HG02870 (cell line): ENCODE measurements at regions not wholly inside any gene's neighbourhood (a gene's known extent, or its start where the extent isn't known, plus 50 kb on each side); places are given as distances from the start of the nearest gene placed in this dataset.
A peak's percentile ranks its signal among the peaks of the same experiment; 100 is the strongest.
"Not testable (repeated sequence)": the region's sequence is repeated elsewhere in the genome, so short reads cannot be mapped to it uniquely, and the experiment has no call there.

ENCODE experiments used
- ATAC-seq: cut with Tn5 transposase; IDR thresholded peaks from one replicate; pipeline ENCODE4 v1.9.1; 2021; ENCODE audit warnings: mild to moderate bottlenecking, moderate library complexity; ENCODE audit not compliant: unreplicated experiment

- peak; percentile 87 for ATAC-seq
Measured at GRCh38 chr2:16773080-16773713, 107.6 kb upstream of the CYRIA start.

DNA sequence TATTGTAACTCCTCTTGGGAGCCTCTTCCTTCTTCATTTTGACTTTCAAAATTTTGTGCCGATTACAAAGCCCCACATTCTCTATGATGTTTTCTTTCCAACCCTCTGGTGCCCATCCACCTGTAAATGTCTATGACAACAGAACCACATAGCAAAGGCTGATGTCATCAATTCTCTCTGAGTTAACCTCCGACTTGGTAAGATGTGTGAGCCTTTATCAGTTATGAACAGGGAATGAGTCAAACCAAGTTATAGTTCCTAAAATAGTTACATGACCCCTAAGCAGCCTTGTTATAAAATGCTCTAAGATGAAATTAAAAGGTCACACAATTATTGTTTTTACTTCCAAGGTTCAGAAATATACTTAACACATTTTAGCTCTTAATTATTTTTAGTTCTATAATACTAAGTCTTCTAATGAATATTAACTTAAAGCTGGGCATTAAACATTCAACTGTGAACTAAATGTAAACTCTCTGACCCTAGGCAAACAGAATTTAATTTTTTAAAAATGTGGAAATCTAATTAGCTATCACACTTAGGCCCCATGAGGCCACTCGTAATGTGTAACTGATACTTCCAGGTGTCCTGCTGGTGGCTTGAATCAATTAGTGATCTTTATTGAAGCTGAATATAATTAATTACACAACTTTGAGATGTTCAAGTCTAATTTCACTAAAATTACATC lies 102.3 kb upstream of the CYRIA start:
- no peak for ATAC-seq

DNA sequence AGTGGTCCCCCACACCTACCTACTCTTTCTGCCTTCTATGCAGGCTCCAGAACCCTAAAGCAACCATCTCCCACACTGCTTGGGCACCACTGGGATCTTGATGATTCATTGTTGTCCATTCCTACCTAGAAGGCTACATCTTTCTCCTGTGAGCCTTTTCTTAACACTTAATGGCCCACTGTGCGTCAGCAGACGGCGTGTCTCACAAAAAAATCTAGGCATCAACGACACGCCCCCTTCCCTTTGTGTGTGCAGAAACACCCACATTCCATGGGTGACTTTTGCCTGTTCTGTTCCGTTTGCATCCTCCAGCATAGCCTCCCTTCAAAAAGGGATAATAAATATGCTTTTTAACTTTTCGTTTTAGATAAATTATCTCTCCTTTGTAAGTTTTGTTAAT lies 99.7 kb upstream of the CYRIA start:
- ATAC-seq: no peak

- no peak for ATAC-seq
Measured at GRCh38 chr2:16764487-16764886, 98.9 kb upstream of the CYRIA start.

DNA sequence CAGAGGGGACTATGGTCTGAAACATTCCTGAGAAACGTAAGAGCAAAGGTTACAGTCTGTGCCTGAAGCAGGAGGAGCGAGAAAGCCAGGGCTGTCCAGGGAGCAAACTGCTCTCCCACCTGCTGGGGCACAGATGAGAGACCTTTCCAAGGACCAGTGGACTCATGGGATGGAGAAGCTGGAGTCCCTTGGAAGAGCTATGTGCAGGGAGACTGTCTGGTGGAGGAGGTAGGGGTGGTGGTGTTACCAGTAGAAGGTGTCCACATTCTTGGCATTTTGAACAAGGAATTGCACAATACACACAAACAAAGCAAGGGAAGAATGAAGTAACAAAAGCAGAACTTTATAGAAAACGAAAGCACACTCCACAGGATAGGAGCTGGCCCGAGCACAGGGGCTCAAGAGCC lies 97.9 kb upstream of the CYRIA start:
- ATAC-seq: no peak

- ATAC-seq: no peak
Measured at GRCh38 chr2:16763056-16763455, 97.4 kb upstream of the CYRIA start.

DNA sequence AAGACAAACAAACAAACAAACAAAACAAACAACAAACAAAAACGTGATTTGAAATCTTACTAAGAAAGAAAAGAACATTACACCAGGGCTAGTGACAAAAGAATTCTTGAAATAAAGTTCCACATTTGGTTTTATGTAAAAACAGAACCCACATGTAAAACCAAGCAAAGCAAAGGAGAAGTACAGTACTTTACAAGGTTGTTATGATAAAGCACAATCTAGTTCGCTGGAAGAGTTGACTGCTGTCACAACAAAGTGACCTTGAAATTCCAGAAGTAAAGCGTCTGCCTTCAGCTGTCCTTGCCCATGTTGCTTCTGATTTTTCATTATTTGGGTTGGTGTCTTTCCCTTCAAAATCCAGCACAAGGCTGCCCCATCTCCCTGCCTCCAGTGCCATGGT lies 94.8 kb upstream of the CYRIA start:
- no peak for ATAC-seq

DNA sequence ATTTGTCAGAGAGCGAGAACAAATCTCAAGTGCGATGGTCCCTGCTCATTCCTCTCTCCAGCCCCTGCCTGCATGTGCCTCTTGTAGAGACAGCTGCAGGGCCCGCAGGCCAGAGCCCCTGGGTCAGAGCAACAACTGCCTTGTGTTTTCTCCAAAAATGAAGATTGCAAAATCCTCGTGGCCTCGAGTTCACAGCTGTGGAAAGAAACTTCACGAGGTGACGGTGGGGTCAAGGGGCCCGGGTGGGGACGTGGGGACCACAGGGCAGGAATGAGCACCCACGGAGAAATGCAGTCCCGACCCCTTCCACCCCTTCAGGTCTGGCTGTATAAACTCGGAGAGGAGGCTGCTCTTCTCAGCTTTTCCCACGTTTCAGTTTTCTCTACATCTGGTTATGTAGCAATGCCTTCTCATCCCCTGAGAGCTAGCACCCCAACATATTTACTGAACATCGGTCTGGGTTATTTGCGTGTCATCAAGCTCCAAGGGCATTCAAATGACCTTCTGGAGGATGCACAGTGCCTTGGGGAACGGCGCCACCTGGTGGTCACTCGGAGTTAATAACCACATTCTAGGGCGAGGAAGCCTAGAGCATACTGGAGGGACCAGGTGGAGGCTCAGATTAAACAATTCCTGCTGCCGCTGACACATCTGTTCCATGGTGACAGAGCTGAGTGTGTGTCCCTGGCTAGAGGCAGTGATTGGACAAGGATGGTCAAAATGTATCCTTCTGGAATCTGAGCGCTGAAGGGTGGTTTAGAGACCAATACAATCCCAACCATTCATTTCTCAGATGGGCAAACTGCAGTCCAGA lies 91.4 kb upstream of the CYRIA start:
- peak; percentile 98 for ATAC-seq

DNA sequence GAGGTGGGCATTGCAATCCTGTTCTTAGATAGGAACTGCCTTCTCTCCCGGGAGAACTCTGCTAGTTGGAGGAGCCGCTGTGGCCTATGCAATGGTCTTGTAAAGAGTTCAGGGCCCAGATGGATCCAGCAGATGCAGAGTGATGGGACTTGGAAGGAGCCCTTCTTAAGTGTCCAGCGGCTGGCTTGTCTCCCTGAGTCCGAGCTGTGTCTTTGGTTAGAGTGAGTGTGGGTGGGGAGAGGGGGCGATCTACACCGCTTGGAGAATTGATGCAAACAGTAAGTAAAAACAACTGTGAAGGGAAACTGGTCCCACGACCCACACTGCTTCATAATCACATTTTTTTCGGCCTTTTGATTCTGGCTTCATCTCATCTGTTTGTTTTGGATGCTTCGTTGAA lies 89.8 kb upstream of the CYRIA start:
- ATAC-seq: no peak

DNA sequence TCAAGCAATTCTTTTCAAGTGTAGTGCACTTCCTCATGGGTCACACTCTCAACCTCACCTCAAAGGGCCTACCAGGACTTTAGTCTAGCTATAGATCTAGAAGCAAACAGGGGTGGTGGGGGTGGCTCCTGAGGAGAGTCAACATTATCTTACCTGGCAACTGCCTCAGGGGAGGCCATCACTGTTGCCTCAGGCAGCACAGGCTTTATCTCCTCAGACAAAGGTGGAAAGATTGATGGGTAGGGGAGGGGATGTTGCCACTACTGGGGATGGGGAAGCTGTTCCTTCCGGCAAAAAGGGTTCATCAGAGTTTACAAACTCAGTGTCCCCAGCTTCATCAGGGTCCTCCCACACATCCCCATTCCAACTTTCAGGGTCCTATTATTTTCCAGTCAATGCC lies 87.4 kb upstream of the CYRIA start:
- ATAC-seq: not testable (repeated sequence)

DNA sequence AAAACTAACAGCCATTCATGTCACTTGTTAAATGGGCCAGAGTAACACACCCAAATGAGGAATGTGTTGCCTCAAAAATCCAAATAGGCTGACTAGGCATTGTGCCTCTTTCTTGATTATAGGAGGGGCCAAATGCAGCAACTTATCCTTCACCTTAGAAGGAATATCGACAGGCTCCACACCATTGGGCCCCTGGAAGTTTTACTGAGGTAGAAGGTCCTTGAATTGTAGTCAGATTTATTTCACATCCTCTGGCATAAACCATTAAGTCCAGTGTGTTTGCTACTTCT lies 85.2 kb upstream of the CYRIA start:
- not testable (repeated sequence) for ATAC-seq

DNA sequence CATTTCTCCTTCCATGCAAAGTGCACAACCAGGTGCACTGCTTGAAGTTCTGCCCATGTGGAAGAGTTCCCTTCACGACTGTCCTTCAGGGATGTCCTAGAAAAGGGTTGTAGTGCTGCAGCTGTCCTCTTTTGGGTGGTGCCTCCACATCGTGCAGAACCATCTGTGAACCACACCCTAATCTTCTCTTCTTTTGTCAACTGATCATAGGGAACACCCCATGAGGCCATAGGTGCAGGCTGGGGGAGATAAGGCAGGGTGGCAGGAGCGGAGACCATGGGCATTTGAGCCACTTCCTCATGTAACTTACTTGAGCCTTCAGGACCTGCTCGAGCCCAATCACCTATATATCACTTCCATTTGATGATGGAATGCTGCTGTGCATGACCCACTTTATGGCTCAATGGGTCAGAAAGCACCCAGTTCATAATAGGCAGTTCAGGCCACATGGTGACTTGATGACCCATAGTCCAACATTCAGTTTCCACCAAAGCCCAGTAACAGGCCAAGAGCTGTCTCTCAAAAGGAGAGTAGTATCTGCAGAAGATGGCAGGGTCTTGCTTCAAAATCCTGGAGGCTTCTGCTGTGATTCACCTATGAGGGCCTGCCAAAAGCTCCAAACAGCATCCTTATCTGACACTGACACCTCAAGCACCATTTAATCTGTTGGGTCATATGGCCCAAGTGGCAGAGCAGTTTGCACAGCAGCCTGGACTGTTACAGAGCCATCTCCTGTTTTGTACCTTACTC lies 84.7 kb upstream of the CYRIA start:
- ATAC-seq: no peak

DNA sequence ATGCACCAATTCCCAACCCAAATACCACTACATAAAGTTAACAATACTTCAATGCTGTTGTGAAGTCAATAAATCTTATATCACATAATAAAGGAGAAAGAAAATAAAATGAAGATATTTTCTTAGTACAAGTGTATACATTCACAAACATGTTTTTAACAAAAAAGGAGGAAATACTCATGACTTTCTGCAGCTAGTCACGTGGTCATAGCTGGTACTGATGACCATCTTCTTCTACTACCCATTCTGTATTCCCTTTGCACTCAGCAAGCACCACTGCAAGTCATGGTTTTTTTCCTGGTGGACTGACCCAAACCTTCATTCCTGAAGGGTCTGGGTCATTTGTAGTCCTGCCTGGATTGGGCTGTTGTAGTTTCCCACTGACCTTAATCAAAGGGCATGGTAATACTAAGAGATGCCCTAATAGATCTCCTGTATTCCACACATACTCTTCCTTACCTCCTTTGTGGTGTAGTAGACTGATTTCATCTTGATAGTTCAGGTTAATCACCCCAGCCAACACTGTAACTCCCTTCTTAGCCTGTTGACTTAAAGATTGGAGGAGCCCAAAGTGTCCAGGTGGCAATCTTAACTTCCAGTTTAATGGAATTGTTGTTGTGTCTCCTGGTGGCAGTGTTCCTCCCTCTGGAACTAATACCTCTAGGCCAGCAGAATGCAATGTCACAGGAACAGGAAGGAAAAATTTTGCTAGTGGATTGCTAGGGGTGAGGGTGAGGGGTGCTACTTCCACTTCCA lies 83.1 kb upstream of the CYRIA start:
- not testable (repeated sequence) for ATAC-seq

- ATAC-seq: peak; percentile 73
Measured at GRCh38 chr2:16747689-16748088, 82.1 kb upstream of the CYRIA start.

- no peak for ATAC-seq
Measured at GRCh38 chr2:16747257-16747656, 81.6 kb upstream of the CYRIA start.

- no peak for ATAC-seq
Measured at GRCh38 chr2:16746833-16747232, 81.2 kb upstream of the CYRIA start.

- no peak for ATAC-seq
Measured at GRCh38 chr2:16746329-16746728, 80.7 kb upstream of the CYRIA start.

GRCh38 chr2:16745466-16745865 lies 79.8 kb upstream of the CYRIA start:
- ATAC-seq: no peak

DNA sequence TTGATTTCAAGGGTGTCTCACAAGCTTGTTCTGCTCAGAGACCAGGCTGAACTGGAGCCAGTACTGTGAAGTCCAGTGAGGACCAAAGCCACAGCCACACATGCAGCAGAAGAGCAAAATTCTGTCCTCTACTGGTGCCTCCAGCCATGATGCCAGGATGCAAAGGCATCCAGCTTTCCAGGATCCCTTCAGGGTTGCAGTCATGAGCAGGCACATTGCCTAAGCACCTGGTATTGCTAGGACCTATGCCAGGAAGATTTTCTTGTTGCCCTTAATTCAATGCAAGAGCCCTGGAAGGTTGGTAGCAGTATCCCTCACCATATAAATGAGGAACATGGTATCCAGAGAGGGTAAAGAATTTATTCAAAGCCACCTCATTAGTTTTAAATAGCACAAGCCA lies 78.9 kb upstream of the CYRIA start:
- ATAC-seq: no peak

DNA sequence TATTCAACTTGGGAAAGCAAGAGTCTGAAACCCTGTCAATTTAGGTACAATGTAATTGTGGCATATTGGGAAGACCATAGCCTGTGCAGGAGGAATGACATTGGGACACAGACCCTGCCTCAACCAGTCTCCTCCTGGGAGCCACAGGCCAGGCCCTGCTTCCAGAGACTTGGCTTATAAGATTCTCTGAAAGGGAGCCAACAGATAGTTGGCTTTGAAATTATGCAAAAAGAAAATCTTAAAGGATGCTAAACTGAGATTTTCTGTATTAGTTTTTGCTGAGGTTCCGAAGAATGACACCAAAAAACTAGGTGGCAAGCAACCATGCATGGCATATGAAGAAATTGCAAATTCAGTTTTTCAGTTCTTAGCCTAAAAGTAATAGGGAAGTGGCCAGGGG lies 76.4 kb upstream of the CYRIA start:
- no peak for ATAC-seq

GRCh38 chr2:16741498-16741897 lies 75.9 kb upstream of the CYRIA start:
- ATAC-seq: no peak
